Adrenal gland (tissue), 9 donors: ENCODE measurements at regions not wholly inside any gene's neighbourhood (a gene's known extent, or its start where the extent isn't known, plus 50 kb on each side); places are given as distances from the start of the nearest gene placed in this dataset.

ENCODE experiments used
- DNase-seq, 7 donors: peaks; one replicate each; pipeline ENCODE4 v3.0.0-alpha.2; 2019 to 2020
- H3K27ac ChIP-seq, 5 donors: fragments of 200-600 bp; sonication (generic) in 4 of 5; 1 replicate in 3 of 5; 2 replicates in 2 of 5; pipeline versions ENCODE4 v1.5.1 to v1.8.0; 2016 to 2020; ENCODE audit warnings: mild to moderate bottlenecking in 1 of 5
- H3K27me3 ChIP-seq: fragments of 200-600 bp; 2 replicates; pipeline ENCODE4 v1.8.0; 2021
- H3K36me3 ChIP-seq, 2 donors: fragments of 200-600 bp; replicated peaks in 1 of 2; 1 replicate in 1 of 2; 2 replicates in 1 of 2; pipeline versions ENCODE4 v1.5.1 to v1.8.0; 2018 to 2022
- H3K4me1 ChIP-seq, 2 donors: fragments of 200-600 bp; replicated peaks in 1 of 2; 1 replicate in 1 of 2; 2 replicates in 1 of 2; pipeline versions ENCODE4 v1.5.1 to v1.8.0; 2018 to 2021
- H3K4me3 ChIP-seq, 4 donors: fragments of 200-600 bp; sonication (generic) in 3 of 4; one replicate each; pipeline ENCODE4 v1.5.1; 2016 to 2018
- H3K9me3 ChIP-seq, 3 donors: fragments of 200-600 bp; sonication (generic) in 1 of 3; replicated peaks in 1 of 3; 1 replicate in 2 of 3; 2 replicates in 1 of 3; pipeline versions ENCODE4 v1.5.1 to v1.8.0; 2016 to 2021
- CTCF ChIP-seq, 6 experiments: fragments of 450-650 bp in 4 of 6; fragments of 200-600 bp in 2 of 6; sonication (generic) in 1 of 6; IDR thresholded peaks; 1 replicate in 5 of 6; 2 replicates in 1 of 6; pipeline versions ENCODE4 v1.5.1 to v1.8.0; 2016 to 2021; ENCODE audit warnings: antibody characterized with exemption in 6 of 6, mild to moderate bottlenecking in 2 of 6, moderate library complexity in 1 of 6
- POLR2A ChIP-seq, 2 donors: fragments of 450-650 bp; IDR thresholded peaks; one replicate each; pipeline ENCODE4 v1.6.1; 2017; ENCODE audit warnings: antibody characterized with exemption in 2 of 2, mild to moderate bottlenecking in 2 of 2, moderate library complexity in 1 of 2
- WGBS, 4 donors: extraction: QIAGEN DNeasy Blood & Tissue Kit in 2 of 4; methylation state at CpG; one replicate each; pipeline versions ENCODE4 v1.1.5 to v1.1.7; 2013 to 2017; 5-methylcytosine and 5-hydroxymethylcytosine counted together
- intact Hi-C, 2 donors: fragments of 100-400 bp; cut with DNase I; formaldehyde crosslinking; loops; one replicate each; pipeline versions ENCODE4 v1.14.1 to v1.15.0; 2022 to 2023
- small RNA-seq, 2 donors: library from RNA; depleted of rRNA; stranded (forward); fragments of <200 nt; gene quantifications; one replicate each; pipeline ENCODE3, GENCODE V24; 2016
- donor health status: healthy with polysubstance abuse.
- donor health status: Bipolar disorder and iron deficiency.
- donor health status: DM: yes; HTN: yes; CAD: no.
- donor health status: DM: no; HTN: no; CAD: no.
- donor health status: DM: no; HTN: no; CAD: no.

- no peaks in the 10 kb centered on the region for H3K27me3 ChIP-seq
- no peaks in the 10 kb centered on the region for H3K36me3 ChIP-seq
- no peak for DNase-seq
- no peaks in the 10 kb centered on the region for H3K4me1 ChIP-seq
- intact Hi-C loops: no loop called here
- no peaks in the 10 kb centered on the region for H3K9me3 ChIP-seq
- no peak for TF ChIP-seq POLR2A (IDR thresholded peaks at IDR 0.05)
- no peak for TF ChIP-seq CTCF (IDR thresholded peaks at IDR 0.05)
- no peak overlapping the region for H3K4me3 ChIP-seq
- 73 to 92% (median 87%) methylated on average over 2 of the region's 2 CpGs for WGBS, 4 donors
- no peak overlapping the region for H3K27ac ChIP-seq
Observed at GRCh38 chr5:44443172-44443571, 54.0 kb upstream of the FGF10 start.

GRCh38 chr5:44441460-44441859, 52.2 kb upstream of the FGF10 start:
- no peaks in the 10 kb centered on the region for H3K36me3 ChIP-seq
- no peak for TF ChIP-seq CTCF (IDR thresholded peaks at IDR 0.05)
- TF ChIP-seq POLR2A (IDR thresholded peaks at IDR 0.05): no peak
- H3K9me3 ChIP-seq: no peaks in the 10 kb centered on the region
- DNase-seq: no peak
- H3K27me3 ChIP-seq: no peaks in the 10 kb centered on the region
- intact Hi-C loops: no loop called here
- H3K27ac ChIP-seq: no peak overlapping the region
- H3K4me1 ChIP-seq: no peaks in the 10 kb centered on the region
- no peak overlapping the region for H3K4me3 ChIP-seq

- intact Hi-C loops: no loop called here
Observed at GRCh38 chr5:44440186-44440585, 51.0 kb upstream of the FGF10 start.

More at GRCh38 chr5:44440186-44440585, 51.0 kb upstream of the FGF10 start:
- Histone ChIP-seq H3K27me3 (no peaks in the 10 kb centered on the region), H3K36me3 (no peaks in the 10 kb centered on the region), H3K9me3 (no peaks in the 10 kb centered on the region), H3K4me1 (no peaks in the 10 kb centered on the region), H3K4me3 (no peak overlapping the region), H3K27ac (no peak overlapping the region)
- TF ChIP-seq CTCF (IDR thresholded peaks at IDR 0.05) (no peak), POLR2A (IDR thresholded peaks at IDR 0.05) (no peak)
- no peak for DNase-seq

Small RNAs in the stretch of these regions (small RNA-seq; reads per million reads assigned to genes)
- gene RN7SL383P: 0 reads per million in 2 donors
